ENCODE measurements at regions not wholly inside any gene's neighbourhood (a gene's known extent, or its start where the extent isn't known, plus 50 kb on each side); places are given as distances from the start of the nearest gene placed in this dataset.
"Not testable (repeated sequence)": the region's sequence is repeated elsewhere in the genome, so short reads cannot be mapped to it uniquely, and the experiment has no call there.

GRCh38 chr5:25285136-25285535, 640.4 kb upstream of the CDH10 start (continued):
- TF ChIP-seq CTBP2 (IDR thresholded peaks at IDR 0.05; ENCODE audit: borderline replicate concordance, insufficient read depth, insufficient read length, low read length) (no peak), RFX5 (IDR thresholded peaks at IDR 0.05; ENCODE audit: borderline replicate concordance, low read depth, low read length) (no peak), RAD21 (IDR thresholded peaks at IDR 0.05 in 1 of 2, conservative IDR thresholded peaks at IDR 0.05 in 1 of 2; ENCODE audit: low read depth in 2 of 2, low read length in 2 of 2) (no peak), RBBP5 (IDR thresholded peaks at IDR 0.05; ENCODE audit: borderline replicate concordance, low read depth, low read length) (no peak), TAF7 (optimal IDR thresholded peaks at IDR 0.05; ENCODE audit: borderline replicate concordance, low read depth, low read length) (no peak), ASH2L (IDR thresholded peaks at IDR 0.05; ENCODE audit: low read length) (no peak), SP1 (IDR thresholded peaks at IDR 0.05; ENCODE audit: low read depth, low read length) (no peak)

- 96% methylated on average over 11 of the region's 14 CpGs; no CpG with 5 or more reads in 1 of the 2 experiments for WGBS, 2 experiments (ENCODE audit: extremely low coverage in 1 of 2, insufficient coverage in 1 of 2, insufficient read length in 1 of 2, insufficient replicate concordance in 2 of 2, low coverage in 1 of 2, low lambda C conversion rate in 2 of 2, missing lambda C conversion rate in 1 of 2)
- H3K79me2 ChIP-seq (ENCODE audit: control insufficient read depth in 1 of 2, insufficient read depth in 2 of 2, low read length in 2 of 2); H3K27ac ChIP-seq (ENCODE audit: low read depth, low read length); H3K4me3 ChIP-seq (ENCODE audit: extremely low read depth in 1 of 4, insufficient read depth in 2 of 4, low read depth in 3 of 4, low read length in 4 of 4); H3K36me3 ChIP-seq (ENCODE audit: control insufficient read depth in 2 of 4, insufficient read depth in 4 of 4, low read length in 3 of 4); H2BK120ac ChIP-seq (replicated peaks; ENCODE audit: low read depth, low read length); H3K4ac ChIP-seq (replicated peaks; ENCODE audit: insufficient read length, low read depth, low read length); H4K91ac ChIP-seq (replicated peaks; ENCODE audit: insufficient read length, low read length); H2AFZ ChIP-seq (ENCODE audit: low read length); DNase-seq (ENCODE audit: low read depth in 1 of 2, low spot score in 2 of 2); H3K14ac ChIP-seq (ENCODE audit: insufficient read length); H2BK5ac ChIP-seq (ENCODE audit: low read depth, low read length); H2BK20ac ChIP-seq (ENCODE audit: low read length); H3K23ac ChIP-seq (ENCODE audit: insufficient read length); H3K4me1 ChIP-seq (replicated peaks in 1 of 4; ENCODE audit: control insufficient read depth in 3 of 4, insufficient read depth in 4 of 4, low read length in 3 of 4); H3K27me3 ChIP-seq (replicated peaks in 1 of 4; ENCODE audit: control insufficient read depth in 3 of 4, extremely low read depth in 1 of 4, insufficient read depth in 3 of 4, low read length in 3 of 4); H3K4me2 ChIP-seq (ENCODE audit: insufficient read depth in 1 of 2, low read depth in 2 of 2, low read length in 2 of 2); H4K8ac ChIP-seq (ENCODE audit: extremely low read depth, insufficient read depth, low read length); H4K20me1 ChIP-seq (replicated peaks in 1 of 2; ENCODE audit: control insufficient read depth in 1 of 2, insufficient read depth in 2 of 2, low read length in 2 of 2); H2BK12ac ChIP-seq (ENCODE audit: low read depth, low read length); H3K9me3 ChIP-seq (ENCODE audit: insufficient read depth in 2 of 2, low read depth in 1 of 2, low read length in 1 of 2); H3K9ac ChIP-seq (replicated peaks in 1 of 4; ENCODE audit: extremely low read depth in 1 of 4, low read depth in 3 of 4, low read length in 3 of 4); H2BK15ac ChIP-seq (ENCODE audit: low read length); H3K18ac ChIP-seq (ENCODE audit: extremely low read depth, low read length); H4K5ac ChIP-seq (ENCODE audit: insufficient read length, low read depth, low read length); FAIRE-seq; H2AK5ac ChIP-seq (ENCODE audit: low read depth, low read length); H3K79me1 ChIP-seq (ENCODE audit: low read depth, low read length); H3K56ac ChIP-seq (replicated peaks; ENCODE audit: insufficient read length, low read depth, low read length); H3K23me2 ChIP-seq (ENCODE audit: low read depth, low read length): not testable (repeated sequence)
- ChIA-PET CTCF (ENCODE audit: partially characterized antibody) (interaction anchor here (1.3 kb wide), 1 partner anchor 11 kb away, joined by 3 read pairs; no protein-coding TSS in a partner anchor), POLR2A (ENCODE audit: partially characterized antibody) (interaction anchor here (0.6 kb wide), 1 partner anchor 153 kb away, joined by 3 read pairs; no protein-coding TSS in a partner anchor)
Measured at GRCh38 chr5:25263507-25263906, 618.7 kb upstream of the CDH10 start.

Data from H1 (cell line).